DND-41 (cell line): ENCODE measurements at regions not wholly inside any gene's neighbourhood (a gene's known extent, or its start where the extent isn't known, plus 50 kb on each side); places are given as distances from the start of the nearest gene placed in this dataset.

Experiments
- CTCF ChIP-seq: IDR thresholded peaks from 2 replicates; pipeline ENCODE4 v1.5.1; 2012; ENCODE audit warnings: borderline replicate concordance, low read length, moderate library complexity, mild to moderate bottlenecking; ENCODE audit not compliant: poor library complexity, severe bottlenecking; ENCODE audit errors: extremely low read depth
- EZH2 ChIP-seq: IDR thresholded peaks from 3 replicates; pipeline ENCODE4 v1.6.1; 2012; ENCODE audit warnings: borderline replicate concordance, low read depth, mild to moderate bottlenecking, moderate library complexity, low read length, inconsistent platforms; ENCODE audit not compliant: severe bottlenecking

- TF ChIP-seq CTCF (no peak), EZH2 (no peak)
Measured at GRCh38 chr6:168182366-168182765, 103.4 kb upstream of the FRMD1 start.
